GM23338 (cell line): ENCODE measurements at regions not wholly inside any gene's neighbourhood (a gene's known extent, or its start where the extent isn't known, plus 50 kb on each side); places are given as distances from the start of the nearest gene placed in this dataset.

Experiments
- ATAC-seq: fragments of 200-7000 bp; cut with Tn5 transposase; 3 replicates; pipeline ENCODE4 v1.9.1; 2020
- DNase-seq: peaks from one replicate; pipeline ENCODE4 v3.0.0-alpha.2; 2015; ENCODE audit warnings: low spot score
- H2AFZ ChIP-seq: fragments of 200-600 bp; sonication (generic); 2 replicates; pipeline ENCODE4 v1.8.0; 2016; ENCODE audit warnings: antibody characterized with exemption, mild to moderate bottlenecking, moderate library complexity
- H3F3A ChIP-seq: fragments of 200-600 bp; sonication (generic); replicated peaks from 2 replicates; pipeline ENCODE4 v1.8.0; 2017; ENCODE audit warnings: antibody characterized with exemption, mixed run types, low read depth
- H3K27ac ChIP-seq: fragments of 200-600 bp; sonication (generic); 2 replicates; pipeline ENCODE4 v1.6.1; 2016; ENCODE audit warnings: low read depth
- H3K27me3 ChIP-seq: fragments of 200-600 bp; sonication (generic); 2 replicates; pipeline ENCODE4 v1.8.0; 2016; ENCODE audit warnings: mild to moderate bottlenecking, mixed run types, moderate library complexity; ENCODE audit not compliant: insufficient read depth
- H3K36me3 ChIP-seq: fragments of 200-600 bp; sonication (generic); 2 replicates; pipeline ENCODE4 v1.8.0; 2016; ENCODE audit warnings: mild to moderate bottlenecking; ENCODE audit not compliant: insufficient read depth
- H3K4me1 ChIP-seq: fragments of 200-600 bp; sonication (generic); 2 replicates; pipeline ENCODE4 v1.8.0; 2016; ENCODE audit warnings: mild to moderate bottlenecking, moderate library complexity; ENCODE audit not compliant: insufficient read depth
- H3K4me2 ChIP-seq: fragments of 200-600 bp; sonication (generic); 2 replicates; pipeline ENCODE4 v1.7.1; 2017; ENCODE audit warnings: mixed run types
- H3K4me3 ChIP-seq: fragments of 200-600 bp; sonication (generic); 2 replicates; pipeline ENCODE4 v1.6.1; 2016; ENCODE audit warnings: mixed run types
- H3K79me2 ChIP-seq: fragments of 200-600 bp; sonication (generic); replicated peaks from 2 replicates; pipeline ENCODE4 v1.8.0; 2017; ENCODE audit warnings: mild to moderate bottlenecking; ENCODE audit not compliant: insufficient read depth
- H3K9me2 ChIP-seq: fragments of 200-600 bp; sonication (generic); 2 replicates; pipeline ENCODE4 v1.8.0; 2017; ENCODE audit not compliant: insufficient read depth
- H4K20me1 ChIP-seq: fragments of 200-600 bp; sonication (generic); replicated peaks from 2 replicates; pipeline ENCODE4 v1.8.0; 2017; ENCODE audit warnings: mild to moderate bottlenecking; ENCODE audit not compliant: insufficient read depth
- H3K27ac Mint-ChIP-seq: 2 replicates; pipeline ENCODE4 v1.8.0; 2020; ENCODE audit warnings: inconsistent platforms, mild to moderate bottlenecking, moderate library complexity, mixed read lengths
- H3K27me3 Mint-ChIP-seq: 3 replicates; pipeline ENCODE4 v1.8.0; 2022; ENCODE audit warnings: low read depth, mild to moderate bottlenecking, moderate library complexity, mixed read lengths, inconsistent platforms; ENCODE audit not compliant: insufficient read depth, poor library complexity
- H3K36me3 Mint-ChIP-seq: 3 replicates; pipeline ENCODE4 v1.8.0; 2021; ENCODE audit warnings: low read depth, mild to moderate bottlenecking, inconsistent platforms, moderate library complexity, mixed read lengths
- H3K4me1 Mint-ChIP-seq: 3 replicates; pipeline ENCODE4 v1.8.0; 2020; ENCODE audit warnings: mild to moderate bottlenecking, inconsistent platforms, mixed read lengths
- H3K4me3 Mint-ChIP-seq: 3 replicates; pipeline ENCODE4 v1.8.0; 2021; ENCODE audit warnings: moderate library complexity, mild to moderate bottlenecking, inconsistent platforms, mixed read lengths
- H3K9me3 Mint-ChIP-seq: 3 replicates; pipeline ENCODE4 v1.8.0; 2020; ENCODE audit warnings: moderate library complexity, mild to moderate bottlenecking, inconsistent platforms, mixed read lengths
- CREB1 ChIP-seq: fragments of 250-450 bp; sonication (Bioruptor Pico); IDR thresholded peaks from 2 replicates; pipeline ENCODE4 v1.5.0; 2020; ENCODE audit warnings: low read depth, mild to moderate bottlenecking, moderate library complexity
- CTCF ChIP-seq, 2 experiments: fragments of 200-600 bp in 1 of 2; sonication (generic) in 1 of 2; conservative IDR thresholded peaks; 2 replicates each; pipeline versions ENCODE4 v1.5.1 to v1.6.1; 2016 to 2017; ENCODE audit warnings: antibody characterized with exemption in 2 of 2, low read depth in 2 of 2, mild to moderate bottlenecking in 2 of 2, moderate library complexity in 1 of 2
- ETS1 ChIP-seq: IDR thresholded peaks from 2 replicates; pipeline ENCODE4 v1.6.1; 2016; ENCODE audit warnings: antibody characterized with exemption
- EZH2 ChIP-seq: fragments of 200-600 bp; sonication (generic); IDR thresholded peaks from one replicate; pipeline ENCODE4 v1.8.0; 2017; ENCODE audit warnings: antibody characterized with exemption, mild to moderate bottlenecking, low read depth; ENCODE audit not compliant: unreplicated experiment
- EZH2phosphoT487 ChIP-seq: fragments of 200-600 bp; sonication (generic); IDR thresholded peaks from one replicate; pipeline ENCODE4 v1.8.1; 2018; ENCODE audit warnings: antibody characterized with exemption; ENCODE audit not compliant: unreplicated experiment
- JUNB ChIP-seq: IDR thresholded peaks from one replicate; pipeline ENCODE4 v1.6.1; 2016; ENCODE audit warnings: antibody characterized with exemption; ENCODE audit not compliant: unreplicated experiment
- NANOG ChIP-seq: IDR thresholded peaks from 2 replicates; pipeline ENCODE4 v1.6.1; 2016; ENCODE audit warnings: antibody characterized with exemption, borderline replicate concordance
- POLR2AphosphoS5 ChIP-seq: IDR thresholded peaks from 2 replicates; pipeline ENCODE4 v1.6.1; 2016; ENCODE audit warnings: antibody characterized with exemption, low read depth
- REST ChIP-seq: IDR thresholded peaks from one replicate; pipeline ENCODE4 v1.6.1; 2018; ENCODE audit warnings: antibody characterized with exemption; ENCODE audit not compliant: unreplicated experiment
- STAT1 ChIP-seq: IDR thresholded peaks from one replicate; pipeline ENCODE4 v1.6.1; 2016; ENCODE audit warnings: antibody characterized with exemption; ENCODE audit not compliant: unreplicated experiment
- ZNF114 ChIP-seq: fragments of 250-450 bp; sonication (Bioruptor Pico); IDR thresholded peaks from 2 replicates; pipeline ENCODE4 v1.5.0; 2020; ENCODE audit warnings: mild to moderate bottlenecking, moderate library complexity
- ZNF331 ChIP-seq: fragments of 250-450 bp; sonication (Bioruptor Pico); IDR thresholded peaks from 2 replicates; pipeline ENCODE4 v1.5.0; 2020; ENCODE audit warnings: low read depth, mild to moderate bottlenecking, moderate library complexity

GRCh38 chr1:80540596-80540995, 1260.1 kb upstream of the ADGRL2 start:
- H3F3A ChIP-seq, result no peaks in the 10 kb centered on the region
- no peak overlapping the region for H3K4me3 ChIP-seq
- H4K20me1 ChIP-seq, result no peaks in the 10 kb centered on the region
- no peak overlapping the region for H3K4me3 Mint-ChIP-seq
- H3K9me3 Mint-ChIP-seq, result no peaks in the 10 kb centered on the region
- peaks cover 2% of the 10 kb centered on the region for H3K27me3 Mint-ChIP-seq
- no peak overlapping the region for H3K4me2 ChIP-seq
- H3K27ac ChIP-seq, result no peak overlapping the region
- DNase-seq (no peak), ATAC-seq (no peak)
- no peaks in the 10 kb centered on the region for H3K36me3 Mint-ChIP-seq
- no peaks in the 10 kb centered on the region for H3K9me2 ChIP-seq
- peaks cover 25% of the 10 kb centered on the region for H3K4me1 ChIP-seq
- peaks cover 22% of the 10 kb centered on the region for H3K4me1 Mint-ChIP-seq
- H3K27me3 ChIP-seq, result no peaks in the 10 kb centered on the region
- no peak for TF ChIP-seq ETS1
- no peak for TF ChIP-seq ZNF331 (CRISPR knock-in tag)
- no peak for TF ChIP-seq EZH2phosphoT487
- no peak for TF ChIP-seq NANOG
- no peaks in the 10 kb centered on the region for H3K36me3 ChIP-seq
- H3K79me2 ChIP-seq, result no peaks in the 10 kb centered on the region
- no peak overlapping the region for H3K27ac Mint-ChIP-seq
- H2AFZ ChIP-seq, result no peak overlapping the region

- no peaks in the 10 kb centered on the region for H3K9me2 ChIP-seq
- no peak overlapping the region for H3K27ac ChIP-seq
- Mint-ChIP-seq H3K9me3 (no peaks in the 10 kb centered on the region), H3K4me3 (no peak overlapping the region), H3K4me1 (peaks cover 27% of the 10 kb centered on the region), H3K36me3 (no peaks in the 10 kb centered on the region), H3K27ac (peak overlapping the region; percentile 69; the same call in 1 of the 2 replicates), H3K27me3 (peaks cover 2% of the 10 kb centered on the region)
- ATAC-seq, result no peak
- no peak overlapping the region for H3K4me3 ChIP-seq
- no peak overlapping the region for H3K4me2 ChIP-seq
- no peaks in the 10 kb centered on the region for H3K36me3 ChIP-seq
- DNase-seq, result no peak
- no peaks in the 10 kb centered on the region for H3K79me2 ChIP-seq
- H4K20me1 ChIP-seq, result no peaks in the 10 kb centered on the region
- H3F3A ChIP-seq, result no peaks in the 10 kb centered on the region
- no peaks in the 10 kb centered on the region for H3K27me3 ChIP-seq
- H3K4me1 ChIP-seq, result peaks cover 30% of the 10 kb centered on the region
- no peak overlapping the region for H2AFZ ChIP-seq
- TF ChIP-seq NANOG, result no peak
- no peak for TF ChIP-seq ZNF331 (CRISPR knock-in tag)
- no peak for TF ChIP-seq JUNB
- no peak for TF ChIP-seq ETS1
- TF ChIP-seq EZH2phosphoT487, result no peak
- TF ChIP-seq EZH2, result no peak
- no peak for TF ChIP-seq CREB1 (CRISPR knock-in tag)
- no peak for TF ChIP-seq REST
- no peak for TF ChIP-seq ZNF114 (CRISPR knock-in tag)
- TF ChIP-seq CTCF (conservative IDR thresholded peaks at IDR 0.05; ENCODE audit: low read depth in 2 of 2), result no peak
- no peak for TF ChIP-seq POLR2AphosphoS5
- TF ChIP-seq STAT1, result no peak
These were observed 1260.6 kb upstream of the ADGRL2 start for GRCh38 chr1:80540149-80540548.
